ENCODE measurements at regions not wholly inside any gene's neighbourhood (a gene's known extent, or its start where the extent isn't known, plus 50 kb on each side); places are given as distances from the start of the nearest gene placed in this dataset.

DNA sequence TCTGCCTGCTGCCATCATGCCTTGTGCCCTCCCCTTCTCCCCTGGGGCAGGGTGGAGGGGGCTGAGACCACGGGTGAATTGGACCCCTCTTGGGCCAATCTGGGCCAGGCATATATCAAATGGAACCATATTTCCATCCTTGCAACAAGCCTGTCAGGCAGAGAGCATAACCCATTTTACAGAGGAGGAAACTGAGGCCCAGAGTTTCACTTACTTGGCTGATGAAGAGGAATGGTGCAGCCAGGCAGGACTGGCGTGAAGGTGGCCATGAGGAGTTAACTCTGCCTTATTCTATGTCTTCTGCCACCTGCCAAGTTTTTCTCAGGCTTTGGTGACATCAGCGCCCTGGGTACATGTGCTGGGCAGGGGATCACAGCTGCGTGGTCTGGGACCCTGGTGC, 155.5 kb upstream of the PCBD1 start:
- H3K9me3 ChIP-seq (ENCODE audit: control insufficient read depth, low read depth, low read length): no peaks in the 10 kb centered on the region
- no peak overlapping the region for H3K4me3 ChIP-seq (ENCODE audit: control insufficient read depth in 2 of 3, extremely low read depth in 1 of 3, insufficient read depth in 2 of 3, low read depth in 1 of 3, low read length in 3 of 3)
- no peak overlapping the region for H3K4me2 ChIP-seq (ENCODE audit: control insufficient read depth, extremely low read depth, insufficient read depth, low read depth, low read length)
- H3K36me3 ChIP-seq (ENCODE audit: control insufficient read depth in 2 of 2, extremely low read depth in 1 of 2, insufficient read depth in 2 of 2, low read length in 2 of 2): no peaks in the 10 kb centered on the region
- H3K27ac ChIP-seq (ENCODE audit: control insufficient read depth, insufficient read depth, low read length): no peak overlapping the region
- no peak overlapping the region for H2AFZ ChIP-seq (ENCODE audit: control insufficient read depth, low read length)
- no peak for DNase-seq (ENCODE audit: low read depth, low spot score)
- H3K9ac ChIP-seq (ENCODE audit: control insufficient read depth, extremely low read depth, insufficient read depth, low read length): no peak overlapping the region
- H4K20me1 ChIP-seq (ENCODE audit: control insufficient read depth, extremely low read depth, insufficient read depth, low read length): no peaks in the 10 kb centered on the region
- no peaks in the 10 kb centered on the region for H3K9me1 ChIP-seq (ENCODE audit: control insufficient read depth, extremely low read depth, insufficient read depth, low read length)
- FAIRE-seq: no peak
- dilution Hi-C loops (cut with MboI; ENCODE audit: extremely low pct_ligation_motif_present, low sequenced_read_pairs): no loop called here
- H3K4me1 ChIP-seq (ENCODE audit: control insufficient read depth, extremely low read depth, insufficient read depth, low read length): no peaks in the 10 kb centered on the region
- H3K27me3 ChIP-seq (ENCODE audit: control insufficient read depth, extremely low read depth, insufficient read depth, low read length): peaks cover 23% of the 10 kb centered on the region
- TF ChIP-seq, protein P1, sequence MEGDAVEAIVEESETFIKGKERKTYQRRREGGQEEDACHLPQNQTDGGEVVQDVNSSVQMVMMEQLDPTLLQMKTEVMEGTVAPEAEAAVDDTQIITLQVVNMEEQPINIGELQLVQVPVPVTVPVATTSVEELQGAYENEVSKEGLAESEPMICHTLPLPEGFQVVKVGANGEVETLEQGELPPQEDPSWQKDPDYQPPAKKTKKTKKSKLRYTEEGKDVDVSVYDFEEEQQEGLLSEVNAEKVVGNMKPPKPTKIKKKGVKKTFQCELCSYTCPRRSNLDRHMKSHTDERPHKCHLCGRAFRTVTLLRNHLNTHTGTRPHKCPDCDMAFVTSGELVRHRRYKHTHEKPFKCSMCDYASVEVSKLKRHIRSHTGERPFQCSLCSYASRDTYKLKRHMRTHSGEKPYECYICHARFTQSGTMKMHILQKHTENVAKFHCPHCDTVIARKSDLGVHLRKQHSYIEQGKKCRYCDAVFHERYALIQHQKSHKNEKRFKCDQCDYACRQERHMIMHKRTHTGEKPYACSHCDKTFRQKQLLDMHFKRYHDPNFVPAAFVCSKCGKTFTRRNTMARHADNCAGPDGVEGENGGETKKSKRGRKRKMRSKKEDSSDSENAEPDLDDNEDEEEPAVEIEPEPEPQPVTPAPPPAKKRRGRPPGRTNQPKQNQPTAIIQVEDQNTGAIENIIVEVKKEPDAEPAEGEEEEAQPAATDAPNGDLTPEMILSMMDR (optimal IDR thresholded peaks at IDR 0.05 in 1 of 3, IDR thresholded peaks at IDR 0.05 in 1 of 3, conservative IDR thresholded peaks at IDR 0.05 in 1 of 3; ENCODE audit: extremely low read depth in 1 of 3, insufficient read depth in 2 of 3, low read length in 3 of 3): no peak
- TF ChIP-seq EZH2 (IDR thresholded peaks at IDR 0.05; ENCODE audit: low read length): no peak
- no peaks in the 10 kb centered on the region for H3K79me2 ChIP-seq (ENCODE audit: control insufficient read depth, insufficient read depth, low read length)

DNA sequence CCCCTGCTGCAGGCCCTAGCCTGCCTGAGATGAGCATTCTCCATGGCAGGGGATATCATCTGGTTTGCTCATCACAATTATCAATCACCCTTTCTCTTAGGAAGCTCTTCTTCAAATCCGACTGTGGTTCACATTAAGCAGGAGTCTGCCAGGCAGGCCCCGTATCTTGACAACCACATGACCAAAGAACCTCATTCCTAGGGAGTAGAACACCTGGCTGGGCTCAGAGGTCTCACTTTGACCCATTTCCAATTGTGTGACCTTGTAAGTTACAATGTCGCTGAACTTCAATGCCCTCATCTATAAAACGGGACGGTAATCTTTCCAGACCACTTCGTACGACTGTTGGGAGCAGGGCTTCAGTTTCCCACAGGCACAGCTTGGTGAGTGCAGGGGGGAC, 156.4 kb upstream of the PCBD1 start:
- no peaks in the 10 kb centered on the region for H3K9me3 ChIP-seq (ENCODE audit: control insufficient read depth, low read depth, low read length)
- no peaks in the 10 kb centered on the region for H3K4me1 ChIP-seq (ENCODE audit: control insufficient read depth, extremely low read depth, insufficient read depth, low read length)
- no peaks in the 10 kb centered on the region for H3K9me1 ChIP-seq (ENCODE audit: control insufficient read depth, extremely low read depth, insufficient read depth, low read length)
- no peaks in the 10 kb centered on the region for H3K79me2 ChIP-seq (ENCODE audit: control insufficient read depth, insufficient read depth, low read length)
- no peak overlapping the region for H3K4me2 ChIP-seq (ENCODE audit: control insufficient read depth, extremely low read depth, insufficient read depth, low read depth, low read length)
- no peak overlapping the region for H2AFZ ChIP-seq (ENCODE audit: control insufficient read depth, low read length)
- DNase-seq (ENCODE audit: low read depth, low spot score) (no peak), FAIRE-seq (no peak)
- no peak overlapping the region for H3K4me3 ChIP-seq (ENCODE audit: control insufficient read depth in 2 of 3, extremely low read depth in 1 of 3, insufficient read depth in 2 of 3, low read depth in 1 of 3, low read length in 3 of 3)
- H3K27ac ChIP-seq (ENCODE audit: control insufficient read depth, insufficient read depth, low read length): no peak overlapping the region
- dilution Hi-C loops (cut with MboI; ENCODE audit: extremely low pct_ligation_motif_present, low sequenced_read_pairs): no loop called here
- peaks cover 24% of the 10 kb centered on the region for H3K27me3 ChIP-seq (ENCODE audit: control insufficient read depth, extremely low read depth, insufficient read depth, low read length)
- no peaks in the 10 kb centered on the region for H3K36me3 ChIP-seq (ENCODE audit: control insufficient read depth in 2 of 2, extremely low read depth in 1 of 2, insufficient read depth in 2 of 2, low read length in 2 of 2)
- no peaks in the 10 kb centered on the region for H4K20me1 ChIP-seq (ENCODE audit: control insufficient read depth, extremely low read depth, insufficient read depth, low read length)
- no peak overlapping the region for H3K9ac ChIP-seq (ENCODE audit: control insufficient read depth, extremely low read depth, insufficient read depth, low read length)
- TF ChIP-seq, protein P1 (optimal IDR thresholded peaks at IDR 0.05 in 1 of 3, IDR thresholded peaks at IDR 0.05 in 1 of 3, conservative IDR thresholded peaks at IDR 0.05 in 1 of 3; ENCODE audit: extremely low read depth in 1 of 3, insufficient read depth in 2 of 3, low read length in 3 of 3): no peak
- no peak for TF ChIP-seq EZH2 (IDR thresholded peaks at IDR 0.05; ENCODE audit: low read length)

All from keratinocyte (primary cell).